ENCODE measurements at regions not wholly inside any gene's neighbourhood (a gene's known extent, or its start where the extent isn't known, plus 50 kb on each side); places are given as distances from the start of the nearest gene placed in this dataset.
"Not testable (repeated sequence)": the region's sequence is repeated elsewhere in the genome, so short reads cannot be mapped to it uniquely, and the experiment has no call there.

- no peak for TF ChIP-seq CTCF (conservative IDR thresholded peaks at IDR 0.05; ENCODE audit: low read depth, low read length)
- no peak for DNase-seq (ENCODE audit: low read depth)
- no peak overlapping the region for H3K4me3 ChIP-seq (ENCODE audit: low read depth, low read length)
Observed at GRCh38 chr6:27775796-27776184, 136.4 kb downstream of the OR2B2 start.

GRCh38 chr6:27775138-27775795 lies 136.9 kb downstream of the OR2B2 start:
- H3K4me3 ChIP-seq (ENCODE audit: low read depth, low read length); DNase-seq (ENCODE audit: low read depth): not testable (repeated sequence)

- DNase-seq (ENCODE audit: low read depth); H3K4me3 ChIP-seq (ENCODE audit: low read depth, low read length): not testable (repeated sequence)
Observed at GRCh38 chr6:27774264-27774600, 138.0 kb downstream of the OR2B2 start.

GRCh38 chr6:27773542-27774263 lies 138.5 kb downstream of the OR2B2 start:
- not testable (repeated sequence) for H3K4me3 ChIP-seq (ENCODE audit: low read depth, low read length); DNase-seq (ENCODE audit: low read depth)

- peak; percentile 92 for DNase-seq (ENCODE audit: low read depth)
- peak overlapping the region; percentile 32 for H3K4me3 ChIP-seq (ENCODE audit: low read depth, low read length)
- TF ChIP-seq CTCF (conservative IDR thresholded peaks at IDR 0.05; ENCODE audit: low read depth, low read length) = peak; percentile 99
Observed at GRCh38 chr6:27772261-27773001, 139.8 kb downstream of the OR2B2 start.

GRCh38 chr6:27771235-27771634 lies 141.0 kb downstream of the OR2B2 start:
- no peak overlapping the region for H3K4me3 ChIP-seq (ENCODE audit: low read depth, low read length)
- TF ChIP-seq CTCF (conservative IDR thresholded peaks at IDR 0.05; ENCODE audit: low read depth, low read length) = no peak
- no peak for DNase-seq (ENCODE audit: low read depth)

GRCh38 chr6:27770724-27771123 lies 141.5 kb downstream of the OR2B2 start:
- no peak overlapping the region for H3K4me3 ChIP-seq (ENCODE audit: low read depth, low read length)
- no peak for DNase-seq (ENCODE audit: low read depth)

GRCh38 chr6:27768556-27768955 lies 143.6 kb downstream of the OR2B2 start:
- TF ChIP-seq CTCF (conservative IDR thresholded peaks at IDR 0.05; ENCODE audit: low read depth, low read length) = no peak
- DNase-seq (ENCODE audit: low read depth) = no peak
- no peak overlapping the region for H3K4me3 ChIP-seq (ENCODE audit: low read depth, low read length)

More at GRCh38 chr6:27770724-27771123, 141.5 kb downstream of the OR2B2 start:
- TF ChIP-seq CTCF (conservative IDR thresholded peaks at IDR 0.05; ENCODE audit: low read depth, low read length) = no peak

Measured in choroid plexus epithelial cell (primary cell).